ENCODE measurements at regions not wholly inside any gene's neighbourhood (a gene's known extent, or its start where the extent isn't known, plus 50 kb on each side); places are given as distances from the start of the nearest gene placed in this dataset.
"Not testable (repeated sequence)": the region's sequence is repeated elsewhere in the genome, so short reads cannot be mapped to it uniquely, and the experiment has no call there.

DNA sequence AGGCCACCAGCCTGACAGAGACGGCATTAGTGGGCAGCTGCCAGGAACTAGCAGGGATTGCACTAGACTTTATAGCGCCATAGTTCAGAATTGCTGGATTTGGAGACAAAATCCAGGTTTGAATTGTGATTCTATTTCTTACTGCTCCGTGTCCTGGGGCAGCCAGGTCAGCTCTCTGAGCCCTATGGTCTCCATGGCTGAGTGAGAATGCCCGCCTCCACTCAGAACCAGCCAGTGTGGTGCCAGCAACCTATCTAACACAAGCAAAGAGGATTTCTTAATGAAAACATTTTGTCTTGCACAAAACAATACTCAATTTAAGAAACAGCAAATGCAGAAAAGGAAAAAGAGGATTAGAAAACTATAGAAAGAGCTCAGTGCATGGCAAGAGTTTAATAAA, 225.4 kb downstream of the ANKRD30B start:
- TF ChIP-seq CTCF (IDR thresholded peaks at IDR 0.05; ENCODE audit: insufficient read depth, low read length, poor library complexity, severe bottlenecking); EZH2phosphoT487 (conservative IDR thresholded peaks at IDR 0.05; ENCODE audit: low read length): not testable (repeated sequence)
